ENCODE measurements at regions not wholly inside any gene's neighbourhood (a gene's known extent, or its start where the extent isn't known, plus 50 kb on each side); places are given as distances from the start of the nearest gene placed in this dataset.

DNA sequence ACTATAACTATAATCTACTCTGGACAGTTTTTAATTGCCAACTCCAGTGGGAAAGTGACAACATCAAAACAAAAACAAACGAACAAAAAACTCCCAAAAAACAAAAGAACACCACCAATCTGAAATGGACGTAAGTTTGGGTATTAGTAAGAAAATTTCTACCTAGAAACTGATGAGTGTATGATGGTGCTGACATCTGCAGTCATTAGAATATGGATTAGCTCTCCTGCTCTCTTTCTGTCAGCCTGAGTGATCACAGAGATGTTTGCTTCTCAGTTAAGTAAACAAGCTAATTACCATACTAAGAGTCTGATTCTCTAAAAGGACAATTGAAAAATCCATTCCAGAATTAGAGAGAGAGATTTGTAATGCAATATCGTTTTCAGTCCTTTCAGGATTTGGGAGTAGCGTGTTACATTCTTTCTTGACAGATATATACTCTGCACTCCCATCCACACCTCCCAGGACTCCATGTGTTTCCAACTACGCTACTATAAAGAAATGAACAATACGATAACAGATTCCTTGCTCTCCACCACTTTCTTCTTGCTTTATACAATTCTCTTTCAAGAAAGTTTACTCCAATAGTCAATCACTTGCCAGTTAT lies 1347.4 kb upstream of the PIK3C3 start:
- TF ChIP-seq, protein P1, sequence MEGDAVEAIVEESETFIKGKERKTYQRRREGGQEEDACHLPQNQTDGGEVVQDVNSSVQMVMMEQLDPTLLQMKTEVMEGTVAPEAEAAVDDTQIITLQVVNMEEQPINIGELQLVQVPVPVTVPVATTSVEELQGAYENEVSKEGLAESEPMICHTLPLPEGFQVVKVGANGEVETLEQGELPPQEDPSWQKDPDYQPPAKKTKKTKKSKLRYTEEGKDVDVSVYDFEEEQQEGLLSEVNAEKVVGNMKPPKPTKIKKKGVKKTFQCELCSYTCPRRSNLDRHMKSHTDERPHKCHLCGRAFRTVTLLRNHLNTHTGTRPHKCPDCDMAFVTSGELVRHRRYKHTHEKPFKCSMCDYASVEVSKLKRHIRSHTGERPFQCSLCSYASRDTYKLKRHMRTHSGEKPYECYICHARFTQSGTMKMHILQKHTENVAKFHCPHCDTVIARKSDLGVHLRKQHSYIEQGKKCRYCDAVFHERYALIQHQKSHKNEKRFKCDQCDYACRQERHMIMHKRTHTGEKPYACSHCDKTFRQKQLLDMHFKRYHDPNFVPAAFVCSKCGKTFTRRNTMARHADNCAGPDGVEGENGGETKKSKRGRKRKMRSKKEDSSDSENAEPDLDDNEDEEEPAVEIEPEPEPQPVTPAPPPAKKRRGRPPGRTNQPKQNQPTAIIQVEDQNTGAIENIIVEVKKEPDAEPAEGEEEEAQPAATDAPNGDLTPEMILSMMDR (IDR thresholded peaks at IDR 0.05): no peak
- TF ChIP-seq POLR2A (IDR thresholded peaks at IDR 0.05): no peak
